HG03135 (cell line): ENCODE measurements at regions not wholly inside any gene's neighbourhood (a gene's known extent, or its start where the extent isn't known, plus 50 kb on each side); places are given as distances from the start of the nearest gene placed in this dataset.
"Not testable (repeated sequence)": the region's sequence is repeated elsewhere in the genome, so short reads cannot be mapped to it uniquely, and the experiment has no call there.

Experiments
- ATAC-seq: cut with Tn5 transposase; IDR thresholded peaks from one replicate; pipeline ENCODE4 v1.9.1; 2021; ENCODE audit warnings: mild to moderate bottlenecking, moderate library complexity; ENCODE audit not compliant: unreplicated experiment

- ATAC-seq = no peak
These were observed 130.0 kb upstream of the SYNCRIP start for GRCh38 chr6:85772641-85773040.

DNA sequence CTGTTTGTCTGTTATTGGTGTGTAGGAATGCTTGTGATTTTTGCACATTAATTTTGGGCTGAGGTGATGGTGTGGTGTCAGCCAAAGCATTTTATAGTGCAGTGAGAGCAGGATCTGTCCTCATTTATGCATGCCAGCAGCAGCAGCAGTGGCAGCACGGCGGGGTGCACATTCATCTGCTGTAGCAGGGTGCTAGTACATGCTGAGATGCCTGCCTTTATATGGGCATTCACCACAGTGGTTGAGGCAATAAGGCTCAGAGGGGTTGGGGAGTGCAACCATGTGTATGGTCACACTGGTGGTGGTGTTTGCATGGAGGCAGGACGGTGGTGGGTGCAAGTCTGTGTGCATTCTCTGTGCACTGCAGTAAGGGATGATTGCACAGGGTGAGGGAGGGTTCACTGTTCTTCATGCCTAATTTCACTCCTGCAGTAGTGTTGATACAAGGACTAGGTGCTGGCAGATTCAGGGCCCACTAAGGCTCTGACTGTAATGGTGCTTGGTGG is 129.3 kb upstream of the SYNCRIP start:
- ATAC-seq = no peak

DNA sequence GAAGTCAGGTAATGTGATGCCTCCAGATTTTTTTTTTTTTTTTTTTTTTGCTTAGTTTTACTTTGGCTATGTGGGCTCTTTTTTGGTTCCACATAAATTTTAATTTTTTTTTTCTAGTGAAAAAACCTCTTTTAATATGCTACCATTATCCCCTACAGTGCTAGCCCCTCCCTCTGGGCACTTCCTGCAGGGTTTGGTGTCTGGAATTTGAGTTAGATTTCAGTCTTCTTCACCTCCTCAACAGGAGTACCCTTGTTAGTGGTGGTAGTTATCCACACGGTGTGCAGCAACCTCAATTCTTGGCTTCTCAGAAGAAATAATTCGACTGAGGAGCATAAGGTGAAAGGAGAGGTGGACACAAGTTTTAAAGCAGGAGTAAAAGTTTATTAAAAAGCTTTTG is 128.8 kb upstream of the SYNCRIP start:
- no peak for ATAC-seq

DNA sequence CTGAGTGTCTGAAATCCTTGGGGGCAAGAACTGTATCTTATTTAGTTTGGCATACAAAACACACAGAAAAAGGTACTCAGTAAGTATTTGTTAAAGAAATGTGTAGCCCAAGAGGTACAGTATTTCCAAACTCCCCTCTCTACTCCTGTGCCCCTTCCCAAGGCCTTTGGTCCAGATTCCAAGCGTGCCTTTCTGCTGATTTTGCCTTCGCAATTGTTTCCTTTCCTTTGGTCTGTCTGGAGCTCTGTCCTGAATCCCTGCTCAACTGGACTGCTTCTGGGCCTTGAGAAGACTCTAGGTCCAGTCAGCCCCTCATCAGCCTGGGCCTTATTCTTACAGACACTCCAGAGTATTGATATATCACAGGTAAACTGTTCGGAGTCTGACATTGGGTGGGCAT is 122.2 kb upstream of the SYNCRIP start:
- ATAC-seq = no peak

- no peak for ATAC-seq
These were observed 114.3 kb upstream of the SYNCRIP start for GRCh38 chr6:85756982-85757381.

GRCh38 chr6:85754894-85755293 is 112.2 kb upstream of the SYNCRIP start:
- no peak for ATAC-seq

DNA sequence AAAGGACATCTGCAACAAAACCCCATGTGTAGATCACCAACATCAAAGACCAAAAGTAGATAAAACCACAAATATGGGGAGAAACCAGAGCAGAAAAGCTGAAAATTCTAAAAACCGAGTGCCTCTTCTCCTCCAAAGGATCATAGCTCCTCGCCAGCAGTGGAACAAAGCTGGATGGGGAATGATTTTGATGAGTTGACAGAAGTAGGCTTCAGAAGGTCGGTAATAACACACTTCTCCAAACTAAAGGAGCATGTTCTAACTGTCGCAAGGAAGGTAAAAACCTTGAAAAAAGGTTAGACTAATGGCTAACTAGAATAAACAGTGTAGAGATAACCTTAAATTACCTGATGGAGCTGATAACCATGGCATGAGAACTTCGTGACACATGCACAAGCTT is 109.9 kb upstream of the SYNCRIP start:
- ATAC-seq = no peak

DNA sequence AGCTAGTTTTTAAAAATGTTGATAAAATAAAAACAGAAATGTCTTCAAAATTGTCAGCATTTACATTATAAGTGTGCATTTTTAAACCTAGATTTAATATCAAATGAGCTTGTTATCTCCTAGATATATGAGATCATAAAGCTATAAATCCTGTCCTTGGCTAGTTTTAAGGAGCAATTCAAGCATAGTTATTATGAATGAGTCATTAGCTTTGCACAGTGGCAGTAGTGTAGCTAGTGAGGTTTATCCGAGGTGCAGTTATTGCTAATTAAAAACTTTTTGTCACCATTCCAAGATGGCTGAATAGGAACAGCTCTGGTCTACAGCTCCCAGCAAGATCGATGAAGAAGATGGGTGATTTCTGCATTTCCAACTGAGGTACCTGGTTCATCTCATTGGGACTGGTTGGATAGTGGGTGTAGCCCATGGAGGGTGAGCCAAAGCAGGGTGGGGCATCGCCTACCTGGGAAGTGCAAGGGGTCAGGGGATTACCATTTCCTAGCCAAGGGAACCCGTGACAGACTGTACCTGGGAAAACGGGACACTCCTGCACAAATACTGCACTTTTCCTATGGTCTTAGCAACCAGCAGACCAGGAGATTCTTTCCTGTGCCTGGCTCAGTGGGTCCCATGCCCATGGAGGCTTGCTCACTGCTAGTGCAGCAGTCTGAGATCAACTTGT is 108.8 kb upstream of the SYNCRIP start:
- no peak for ATAC-seq

DNA sequence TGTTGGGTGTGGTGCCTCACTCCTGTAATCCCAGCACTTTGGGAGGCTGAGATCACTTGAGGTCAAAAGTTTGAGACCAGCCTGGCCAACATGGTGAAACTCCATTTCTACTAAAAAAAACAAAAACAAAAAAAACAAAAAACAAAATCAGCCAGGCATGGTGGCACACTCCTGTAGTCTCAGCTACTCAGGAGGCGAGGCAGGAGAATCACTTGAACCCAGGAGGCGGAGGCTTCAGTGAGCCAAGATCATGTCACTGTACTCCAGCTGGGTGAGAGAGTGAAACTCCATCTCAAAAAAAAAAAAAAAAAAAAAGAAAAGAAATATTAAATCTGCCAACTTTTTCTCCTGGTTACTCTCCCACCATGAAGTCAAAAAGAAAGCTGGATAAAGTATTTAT is 107.5 kb upstream of the SYNCRIP start:
- not testable (repeated sequence) for ATAC-seq

- ATAC-seq = no peak
These were observed 106.5 kb upstream of the SYNCRIP start for GRCh38 chr6:85749236-85749635.

- no peak for ATAC-seq
These were observed 105.0 kb upstream of the SYNCRIP start for GRCh38 chr6:85747666-85748065.

GRCh38 chr6:85747093-85747492 is 104.4 kb upstream of the SYNCRIP start:
- no peak for ATAC-seq

DNA sequence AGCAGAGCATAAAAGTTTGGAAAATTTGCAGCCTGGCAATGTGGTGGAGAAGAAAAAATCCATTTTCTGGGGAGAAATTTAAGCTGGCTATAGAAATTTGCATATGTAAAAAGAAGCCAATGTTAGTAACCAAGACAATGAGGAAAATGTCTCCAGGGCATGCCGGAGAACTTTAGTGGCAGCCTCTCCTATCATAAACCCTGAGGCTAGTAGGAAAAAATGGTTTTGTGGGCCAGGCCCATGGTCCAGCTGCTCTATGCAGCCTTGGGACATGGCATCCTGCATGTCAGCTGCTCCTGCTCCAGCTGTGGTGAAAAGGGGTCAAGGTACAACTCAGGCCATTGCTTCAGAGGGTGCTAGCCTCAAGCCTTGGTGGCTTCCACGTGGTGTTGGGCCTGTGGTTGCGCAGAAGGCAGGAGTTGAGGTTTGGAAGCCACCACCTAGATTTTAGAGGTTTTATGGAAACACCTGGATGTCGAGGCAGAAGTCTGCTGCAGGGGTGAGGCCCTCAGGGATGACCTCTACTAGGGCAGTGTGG is 101.8 kb upstream of the SYNCRIP start:
- no peak for ATAC-seq

DNA sequence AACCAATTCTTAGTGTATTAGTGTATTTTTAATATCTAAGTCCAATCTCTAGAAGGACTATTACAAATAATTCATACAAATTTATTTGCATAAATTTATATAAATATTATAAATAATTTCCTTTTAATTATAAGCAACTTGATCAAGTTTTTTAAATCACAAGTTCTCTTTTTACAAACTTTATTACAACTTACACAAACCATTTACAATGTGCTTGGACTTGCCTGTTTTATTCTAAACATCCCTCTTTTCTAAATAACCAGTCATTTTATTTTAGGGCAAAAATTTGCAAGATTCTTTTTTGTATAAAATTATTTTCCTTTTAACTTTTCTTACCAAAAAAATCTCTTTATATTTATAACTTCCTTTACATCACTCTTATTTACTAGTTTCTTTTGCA is 83.5 kb upstream of the SYNCRIP start:
- ATAC-seq = no peak

DNA sequence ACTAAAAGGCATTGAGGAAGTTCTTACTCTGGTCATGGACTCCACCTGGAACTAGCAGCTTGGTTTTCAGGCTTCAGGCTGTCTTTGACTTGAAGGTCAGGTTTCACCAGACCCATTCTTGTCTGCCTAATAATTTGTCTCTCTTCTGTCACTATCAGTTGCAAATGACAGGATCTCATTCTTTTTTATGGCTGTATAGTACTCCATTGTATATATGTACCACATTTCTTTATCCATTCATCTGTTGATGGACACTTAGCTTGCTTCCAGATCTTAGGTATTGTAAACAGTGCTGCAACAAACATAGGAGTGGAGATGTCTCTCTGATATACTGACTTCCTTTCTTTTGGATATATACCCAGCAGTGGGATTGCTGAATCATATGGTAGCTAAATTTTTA is 73.1 kb upstream of the SYNCRIP start:
- ATAC-seq = no peak

DNA sequence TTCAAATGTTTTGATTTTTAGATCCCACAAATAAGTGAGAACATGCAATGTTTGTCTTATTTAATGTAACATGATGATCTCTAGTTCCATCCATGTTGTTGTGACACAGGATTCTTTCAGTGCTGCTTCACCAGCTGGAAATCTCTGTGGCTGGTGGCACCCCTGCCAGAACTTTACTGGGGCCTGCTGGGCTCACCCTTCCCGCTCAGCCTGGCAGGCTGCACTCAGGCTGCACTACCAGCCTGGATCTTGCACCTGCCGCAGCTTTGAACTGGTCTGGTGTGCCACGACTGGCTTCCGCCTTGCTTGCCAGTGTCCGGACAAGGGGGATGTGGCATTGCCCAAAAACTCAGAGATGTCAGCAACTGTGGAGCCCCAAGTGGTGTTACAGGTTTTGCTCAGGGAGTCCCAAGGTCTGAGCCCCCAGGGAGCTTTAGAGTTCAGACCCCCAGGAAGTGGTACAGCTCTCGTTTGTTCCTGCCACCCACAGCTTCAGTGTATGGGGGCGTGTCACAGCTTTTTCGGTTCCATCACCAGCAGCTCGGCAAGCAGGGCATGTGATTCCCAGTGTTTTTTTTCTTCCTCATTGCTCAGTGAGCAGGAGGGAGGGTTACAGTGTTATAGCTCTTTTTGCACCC is 72.3 kb upstream of the SYNCRIP start:
- no peak for ATAC-seq

- ATAC-seq = no peak
These were observed 69.7 kb upstream of the SYNCRIP start for GRCh38 chr6:85712346-85712745.

DNA sequence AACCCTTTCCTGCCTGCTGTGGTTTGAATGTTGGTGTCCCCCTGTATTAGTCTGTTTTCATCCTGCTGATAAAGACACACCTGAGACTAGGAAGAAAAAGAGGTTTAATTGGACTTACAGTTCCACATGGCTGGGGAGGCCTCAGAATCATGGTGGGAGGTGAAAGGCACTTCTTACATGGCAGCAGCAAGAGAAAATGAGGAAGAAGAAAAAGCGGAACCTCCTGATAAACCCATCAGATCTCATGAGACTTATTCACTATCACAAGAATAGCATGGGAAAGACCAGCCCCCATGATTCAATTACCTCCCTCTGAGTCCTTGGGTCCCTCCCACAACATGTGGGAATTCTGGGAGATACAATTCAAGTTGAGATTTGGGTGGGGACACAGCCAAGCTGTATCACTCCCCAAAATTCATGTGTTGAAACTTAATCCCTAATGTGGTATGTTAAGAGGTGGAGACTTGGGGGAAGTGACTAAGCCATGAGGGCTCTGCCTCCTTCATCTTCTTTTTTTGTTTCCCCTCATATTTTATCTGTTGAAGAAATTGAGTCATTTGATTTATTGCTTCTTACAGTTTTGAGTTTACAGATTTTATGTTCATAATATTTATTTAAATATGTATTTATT is 64.9 kb upstream of the SYNCRIP start:
- not testable (repeated sequence) for ATAC-seq

DNA sequence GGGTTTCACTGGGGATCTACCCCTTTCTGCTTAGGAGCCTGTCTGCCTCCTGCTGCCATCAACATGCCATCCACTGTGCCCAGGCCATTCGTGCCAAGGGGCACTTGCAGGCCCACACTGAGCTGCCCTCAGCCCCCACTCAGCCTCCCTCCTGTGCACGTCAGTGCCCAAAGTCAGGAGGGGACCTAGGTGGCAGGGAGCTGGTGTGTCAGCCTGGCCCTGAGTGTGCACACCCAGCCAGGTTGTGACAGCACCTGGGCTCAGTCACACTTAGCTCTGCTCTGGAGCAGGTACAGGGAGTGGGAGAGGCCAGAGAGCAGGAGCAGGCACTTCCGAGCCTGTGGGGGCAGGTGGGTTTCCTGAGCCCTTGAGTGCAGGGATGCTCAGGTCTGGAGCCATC is 63.6 kb upstream of the SYNCRIP start:
- no peak for ATAC-seq

DNA sequence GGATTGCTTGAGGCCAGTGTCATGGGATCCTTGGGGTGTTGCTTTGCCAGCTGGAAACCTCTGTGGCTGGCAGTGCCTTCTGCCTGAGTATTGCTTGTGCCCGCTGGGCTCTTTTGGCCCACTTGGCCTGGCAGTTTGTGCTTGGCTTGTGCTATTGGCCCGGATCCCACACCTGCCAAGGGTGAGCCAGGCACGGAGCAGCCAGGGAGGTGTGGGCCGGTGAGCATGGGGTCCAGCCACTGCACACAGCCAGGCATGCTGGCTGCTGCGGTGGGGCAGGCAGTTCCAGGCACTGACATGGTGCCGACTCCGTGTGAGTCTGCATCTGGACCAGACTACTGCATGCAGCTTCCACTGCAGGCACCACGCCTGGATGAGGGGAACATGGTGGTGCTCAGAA is 62.5 kb upstream of the SYNCRIP start:
- no peak for ATAC-seq

DNA sequence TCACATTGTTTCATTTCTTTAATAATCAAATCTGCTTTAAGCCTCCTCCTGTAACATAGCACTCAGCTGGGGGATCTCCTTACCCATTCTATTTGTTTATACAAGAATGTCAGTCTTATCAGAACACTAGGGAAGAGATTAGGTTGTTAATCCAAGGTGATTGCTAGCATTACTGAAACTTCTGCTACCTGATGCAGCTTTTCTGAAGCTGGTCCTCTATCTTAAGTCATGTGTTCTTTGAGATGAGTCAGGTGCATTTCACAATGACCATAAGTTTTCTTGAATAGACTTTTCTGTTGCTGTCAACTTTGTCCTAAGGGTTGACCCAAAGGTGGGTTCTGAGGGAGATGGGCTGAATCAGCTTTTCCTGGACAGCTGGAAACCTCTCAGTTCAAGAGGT is 60.7 kb upstream of the SYNCRIP start:
- ATAC-seq = no peak
